DMS53 treated with DMSO at 0.1 percent for 48 hours (cell line): ENCODE measurements at regions not wholly inside any gene's neighbourhood (a gene's known extent, or its start where the extent isn't known, plus 50 kb on each side); places are given as distances from the start of the nearest gene placed in this dataset.
A peak's percentile ranks its signal among the peaks of the same experiment; 100 is the strongest.

Source experiments
- DNase-seq: peaks from one replicate; lab custom pipeline; 2025; ENCODE audit not compliant: unreplicated experiment; lab: John Stamatoyannopoulos, UW

- no peak for DNase-seq
Measured at GRCh38 chr12:128043317-128043716, 223.7 kb upstream of the TMEM132C start.

GRCh38 chr12:128047266-128048060 lies 219.5 kb upstream of the TMEM132C start:
- DNase-seq, result no peak

- DNase-seq, result no peak
Measured at GRCh38 chr12:128052331-128052730, 214.6 kb upstream of the TMEM132C start.

GRCh38 chr12:128052777-128053176 lies 214.2 kb upstream of the TMEM132C start:
- no peak for DNase-seq

GRCh38 chr12:128055567-128055966 lies 211.4 kb upstream of the TMEM132C start:
- no peak for DNase-seq

- DNase-seq, result no peak
Measured at GRCh38 chr12:128056136-128056801, 210.7 kb upstream of the TMEM132C start.

GRCh38 chr12:128057586-128057985 lies 209.4 kb upstream of the TMEM132C start:
- DNase-seq, result no peak

- no peak for DNase-seq
Measured at GRCh38 chr12:128059621-128060370, 207.2 kb upstream of the TMEM132C start.

GRCh38 chr12:128068211-128068610 lies 198.8 kb upstream of the TMEM132C start:
- no peak for DNase-seq

GRCh38 chr12:128069359-128069997 lies 197.5 kb upstream of the TMEM132C start:
- peak; percentile 35 for DNase-seq

- no peak for DNase-seq
Measured at GRCh38 chr12:128073937-128074336, 193.0 kb upstream of the TMEM132C start.

- DNase-seq, result no peak
Measured at GRCh38 chr12:128075332-128075731, 191.6 kb upstream of the TMEM132C start.

GRCh38 chr12:128076188-128076587 lies 190.8 kb upstream of the TMEM132C start:
- DNase-seq, result no peak

GRCh38 chr12:128077211-128077916 lies 189.6 kb upstream of the TMEM132C start:
- DNase-seq, result no peak

GRCh38 chr12:128077917-128078298 lies 189.1 kb upstream of the TMEM132C start:
- DNase-seq, result no peak

GRCh38 chr12:128078301-128078971 lies 188.5 kb upstream of the TMEM132C start:
- DNase-seq, result no peak

GRCh38 chr12:128079446-128079845 lies 187.5 kb upstream of the TMEM132C start:
- DNase-seq, result no peak

- no peak for DNase-seq
Measured at GRCh38 chr12:128083132-128083729, 183.7 kb upstream of the TMEM132C start.

- DNase-seq, result no peak
Measured at GRCh38 chr12:128088926-128089325, 178.0 kb upstream of the TMEM132C start.

- DNase-seq, result no peak
Measured at GRCh38 chr12:128089961-128090360, 177.0 kb upstream of the TMEM132C start.
